ENCODE measurements at regions not wholly inside any gene's neighbourhood (a gene's known extent, or its start where the extent isn't known, plus 50 kb on each side); places are given as distances from the start of the nearest gene placed in this dataset.

DNA sequence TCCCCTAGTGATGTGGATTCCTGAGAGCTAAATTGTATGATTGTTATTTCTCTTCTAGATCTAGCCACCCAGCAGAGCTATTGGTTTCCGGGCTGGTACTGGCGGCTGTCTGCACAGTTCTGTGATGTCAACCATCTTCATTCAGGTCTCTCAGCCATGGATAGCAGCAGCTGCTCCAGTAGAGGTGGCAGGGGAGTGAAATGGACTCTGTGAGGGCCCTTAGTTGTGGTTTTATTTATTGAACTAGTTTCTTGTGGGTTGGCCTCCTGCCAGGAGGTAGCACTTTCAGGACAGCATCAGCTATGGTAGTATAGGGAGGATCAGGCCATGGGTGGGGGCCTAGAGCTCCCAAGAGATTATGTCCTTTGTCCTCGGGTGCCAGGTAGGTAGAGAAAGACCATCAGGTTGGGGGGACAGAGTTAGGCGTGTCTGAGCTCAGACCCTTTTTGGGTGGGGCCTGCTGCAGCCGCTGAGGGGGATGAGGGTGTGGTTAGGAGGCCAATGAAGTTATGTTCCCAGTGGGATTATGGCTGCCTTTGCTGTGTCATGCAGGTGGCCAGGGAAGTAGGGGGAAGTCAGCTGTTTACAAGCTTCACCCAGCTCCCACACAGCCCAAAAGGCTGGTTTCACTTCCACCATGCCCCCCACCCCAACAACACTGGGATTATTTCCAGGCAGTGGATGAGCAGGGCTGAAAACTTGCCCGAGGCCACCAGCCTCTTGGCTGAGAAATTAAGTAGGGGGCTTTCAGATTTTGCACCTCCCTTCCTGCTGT lies 55.1 kb upstream of the RGS4 start:
- DNase-seq (ENCODE audit: low read depth in 2 of 2): no peak

DNA sequence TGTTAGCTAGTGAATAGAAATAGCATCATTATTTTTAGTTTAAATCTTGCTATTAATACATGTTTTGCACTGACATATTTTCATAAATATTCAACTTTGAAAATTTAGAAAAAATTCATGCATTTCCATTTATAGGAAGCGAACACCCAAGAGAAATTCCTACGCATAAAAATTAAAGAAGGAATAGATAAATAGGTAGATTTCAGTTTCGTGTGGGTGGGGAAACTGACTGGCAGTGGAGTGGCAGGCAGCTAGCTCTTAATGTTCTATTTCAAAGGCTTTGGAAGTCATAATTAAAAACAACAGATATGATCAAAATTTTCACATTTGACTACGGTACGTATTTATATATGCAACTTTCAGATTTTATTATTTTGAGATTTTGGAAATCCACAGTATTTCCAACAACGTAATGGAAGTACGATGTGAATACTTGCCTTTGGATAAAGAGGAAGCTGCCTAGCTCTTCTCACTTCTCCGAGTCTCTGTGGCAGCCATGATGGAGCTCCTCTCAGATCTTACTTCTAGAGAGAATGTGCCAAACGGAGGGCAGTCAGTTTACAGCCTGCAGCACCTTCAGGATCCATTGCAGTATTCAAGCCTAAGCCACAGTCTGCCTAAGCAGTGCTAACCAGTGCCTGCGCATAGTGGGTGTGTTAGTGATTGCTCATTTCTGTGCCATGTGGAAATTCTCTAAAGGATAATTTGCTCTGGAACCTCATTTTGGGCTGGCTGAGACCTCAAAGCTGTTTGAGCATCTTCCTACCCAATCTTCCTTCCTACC lies 62.9 kb upstream of the RGS4 start:
- no peak for DNase-seq (ENCODE audit: low read depth in 2 of 2)

DNA sequence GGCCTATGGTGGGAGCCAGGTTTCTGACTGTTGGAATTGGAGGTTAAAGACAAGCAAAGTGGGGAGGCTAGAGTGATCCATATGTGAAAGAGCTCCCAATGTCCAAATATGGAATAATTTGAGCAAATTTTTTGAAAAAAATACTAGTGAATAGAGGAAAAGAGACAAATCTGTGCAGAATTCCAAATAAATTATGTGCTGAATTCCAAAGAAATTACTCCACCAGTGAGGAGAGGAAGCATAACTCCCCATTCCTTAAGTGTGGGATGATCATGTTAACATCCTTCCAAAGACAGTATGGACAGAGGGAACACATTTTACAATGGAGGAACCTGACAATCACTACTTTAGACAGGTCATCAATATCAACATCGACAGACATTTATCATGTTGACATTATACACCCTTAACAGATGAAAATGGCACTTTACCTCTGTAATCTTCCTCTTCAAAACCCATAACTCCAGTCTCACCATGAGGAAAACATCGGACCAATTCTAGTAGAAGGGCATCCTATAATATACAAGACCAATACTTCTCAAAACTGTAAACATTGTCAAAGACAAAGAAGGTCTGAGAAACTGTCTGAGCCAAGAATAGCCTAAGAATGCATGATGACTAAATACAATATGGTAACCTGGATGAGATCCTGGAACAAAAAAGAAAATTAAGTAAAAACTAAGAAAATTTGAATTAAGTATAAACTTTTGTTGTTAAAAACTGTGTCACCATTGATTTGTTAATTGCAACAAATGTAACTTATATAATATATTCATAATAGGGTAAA lies 71.5 kb upstream of the RGS4 start:
- no peak for DNase-seq (ENCODE audit: low read depth in 2 of 2)

DNA sequence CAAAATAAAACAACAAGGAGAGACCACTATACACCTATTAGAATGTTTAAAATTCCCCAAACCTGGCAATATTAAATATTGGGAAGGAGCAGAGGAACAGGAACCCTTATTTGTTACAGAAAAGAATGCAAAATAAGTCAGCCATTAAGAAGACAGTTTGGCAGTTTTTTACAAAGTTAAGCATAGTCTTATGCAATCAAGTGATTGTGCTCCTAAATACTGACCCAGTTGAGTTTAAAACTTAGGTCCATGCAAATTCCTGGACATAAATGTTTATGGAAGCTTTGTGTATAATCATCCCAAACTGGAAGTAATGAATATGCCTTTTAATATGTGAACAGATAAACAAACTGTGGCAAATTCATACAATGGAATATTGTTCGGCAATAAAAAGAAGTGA lies 72.9 kb upstream of the RGS4 start:
- no peak for DNase-seq (ENCODE audit: low read depth in 2 of 2)

DNA sequence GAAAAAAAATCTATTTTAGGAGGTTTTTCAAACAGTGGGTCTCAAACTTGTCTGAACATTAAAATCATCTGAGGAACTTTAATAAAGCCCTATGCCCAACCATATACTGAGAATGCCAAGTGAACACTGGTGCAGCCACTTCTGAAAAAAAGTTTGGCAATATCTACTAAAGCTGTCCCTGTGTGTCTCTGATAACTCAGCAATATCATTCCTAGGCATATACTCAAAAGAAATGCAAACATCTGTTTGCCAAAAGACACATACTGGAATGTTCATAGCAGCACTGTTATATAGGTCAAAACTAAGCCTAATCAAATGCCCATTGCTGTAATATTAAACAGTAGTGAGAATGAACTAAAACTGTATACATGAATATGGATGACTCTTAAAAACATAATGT lies 74.2 kb upstream of the RGS4 start:
- no peak for DNase-seq (ENCODE audit: low read depth in 2 of 2)

DNA sequence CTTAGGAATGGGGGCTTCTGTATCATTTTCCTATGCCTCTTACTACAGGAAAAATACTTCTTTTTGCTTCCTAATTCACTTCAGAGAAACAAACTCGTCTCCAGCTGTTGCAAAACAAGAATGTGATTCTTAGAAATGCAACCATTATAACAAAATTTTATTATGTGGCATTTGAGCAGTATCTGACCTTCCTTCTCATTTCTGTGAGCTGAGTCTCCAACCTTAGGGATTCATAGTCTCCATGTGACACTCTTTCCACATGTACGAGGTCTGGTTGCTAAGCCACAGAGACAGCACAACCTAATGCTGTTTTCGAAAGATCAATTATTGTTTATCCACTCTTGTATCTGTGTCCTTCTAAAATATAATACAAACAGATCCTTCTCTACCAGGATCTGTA lies 75.3 kb upstream of the RGS4 start:
- DNase-seq (ENCODE audit: low read depth in 2 of 2): no peak

DNA sequence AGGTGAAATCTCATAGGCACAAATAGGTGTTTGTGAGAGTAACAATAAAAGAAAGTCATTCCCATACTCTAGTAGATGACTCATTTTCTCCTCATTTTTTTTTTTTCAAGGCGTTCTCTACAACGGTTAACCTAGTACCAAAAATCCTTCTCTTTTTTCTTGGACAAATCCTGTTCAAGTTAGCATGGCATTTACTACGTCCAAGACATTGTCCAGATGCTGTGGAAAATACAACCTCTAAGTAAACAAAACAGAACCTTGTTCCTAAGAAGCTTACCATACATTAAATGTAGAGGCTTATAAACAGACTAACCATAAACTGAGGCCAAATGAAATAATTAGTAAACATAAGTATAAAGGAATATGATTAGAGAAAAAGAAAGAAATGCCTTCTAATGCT lies 76.2 kb upstream of the RGS4 start:
- no peak for DNase-seq (ENCODE audit: low read depth in 2 of 2)

DNA sequence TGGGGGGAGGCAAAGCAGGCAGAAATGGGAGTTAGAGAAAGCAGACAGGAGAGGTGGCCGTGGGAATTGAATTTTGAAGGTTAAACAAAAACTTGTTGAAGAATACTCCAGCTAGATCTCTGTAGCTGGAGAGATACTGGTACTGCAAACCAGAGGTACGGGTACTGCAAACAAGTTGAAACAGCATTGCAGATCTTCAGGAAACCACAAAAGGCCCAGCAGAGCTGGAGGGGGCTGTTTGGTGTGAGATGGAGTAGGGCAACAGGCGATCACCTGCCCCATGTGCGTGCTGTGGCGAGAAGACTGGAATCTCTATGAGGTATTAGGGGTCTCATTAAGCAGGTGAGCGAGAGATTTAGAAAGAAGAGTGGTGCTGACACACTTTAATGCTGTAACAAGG lies 77.7 kb upstream of the RGS4 start:
- DNase-seq (ENCODE audit: low read depth in 2 of 2): no peak

DNA sequence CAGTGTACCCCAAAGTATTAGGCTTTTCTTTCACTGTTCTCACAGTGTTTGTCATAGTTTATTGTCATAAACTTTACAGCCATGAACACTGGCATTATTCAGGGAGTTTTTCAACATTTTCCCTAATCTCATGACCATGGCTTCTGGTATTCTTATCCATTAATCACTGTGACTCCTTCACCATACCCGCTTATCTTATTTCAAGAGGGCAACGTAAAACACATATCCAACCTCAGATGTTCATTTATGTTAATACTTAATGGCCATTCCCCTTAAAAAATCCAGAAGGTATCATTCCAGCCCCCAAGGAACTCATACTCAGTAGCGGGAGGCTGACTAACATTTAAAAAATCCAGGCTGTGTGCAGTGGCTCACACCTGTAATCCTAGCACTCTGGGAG lies 78.5 kb upstream of the RGS4 start:
- DNase-seq (ENCODE audit: low read depth in 2 of 2): no peak

DNA sequence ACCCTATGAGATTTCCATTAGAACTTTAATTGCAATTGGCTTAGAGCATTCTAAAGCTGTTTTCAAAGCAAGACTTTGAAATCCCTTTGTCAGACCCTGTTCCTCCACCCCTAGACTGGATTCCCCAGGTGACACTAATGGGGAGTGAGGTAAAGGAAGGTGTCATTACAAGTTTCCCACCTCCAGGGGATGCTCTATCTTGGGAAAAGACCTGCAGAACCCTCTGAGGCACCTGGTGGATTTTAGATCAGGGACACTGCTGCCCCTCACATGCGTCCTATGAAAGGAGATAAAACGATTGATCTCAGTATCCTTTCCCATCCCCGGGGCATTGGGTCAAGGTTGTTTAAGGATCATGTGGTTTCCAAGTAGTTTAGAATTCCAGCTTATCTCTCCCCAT lies 80.3 kb upstream of the RGS4 start:
- DNase-seq (ENCODE audit: low read depth in 2 of 2): no peak

DNA sequence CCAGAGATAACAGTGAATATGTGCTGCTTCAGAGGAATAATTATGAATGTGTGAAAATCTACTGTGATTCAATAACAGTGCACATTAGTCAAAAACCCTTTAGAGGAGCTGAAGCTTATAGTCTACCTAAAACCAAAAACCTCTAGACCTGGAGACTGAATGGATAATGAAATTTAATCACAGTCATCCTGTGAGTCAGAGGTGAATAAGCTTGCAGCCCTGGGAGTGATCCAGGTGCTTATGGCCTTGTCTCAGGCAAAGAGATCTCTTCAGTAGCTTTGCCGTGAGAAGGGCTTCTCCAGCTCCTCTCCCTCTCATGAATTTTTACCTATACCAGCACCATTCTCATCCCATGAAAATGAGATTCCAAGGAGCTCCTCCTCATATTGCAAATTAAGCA lies 81.3 kb upstream of the RGS4 start:
- no peak for DNase-seq (ENCODE audit: low read depth in 2 of 2)

DNA sequence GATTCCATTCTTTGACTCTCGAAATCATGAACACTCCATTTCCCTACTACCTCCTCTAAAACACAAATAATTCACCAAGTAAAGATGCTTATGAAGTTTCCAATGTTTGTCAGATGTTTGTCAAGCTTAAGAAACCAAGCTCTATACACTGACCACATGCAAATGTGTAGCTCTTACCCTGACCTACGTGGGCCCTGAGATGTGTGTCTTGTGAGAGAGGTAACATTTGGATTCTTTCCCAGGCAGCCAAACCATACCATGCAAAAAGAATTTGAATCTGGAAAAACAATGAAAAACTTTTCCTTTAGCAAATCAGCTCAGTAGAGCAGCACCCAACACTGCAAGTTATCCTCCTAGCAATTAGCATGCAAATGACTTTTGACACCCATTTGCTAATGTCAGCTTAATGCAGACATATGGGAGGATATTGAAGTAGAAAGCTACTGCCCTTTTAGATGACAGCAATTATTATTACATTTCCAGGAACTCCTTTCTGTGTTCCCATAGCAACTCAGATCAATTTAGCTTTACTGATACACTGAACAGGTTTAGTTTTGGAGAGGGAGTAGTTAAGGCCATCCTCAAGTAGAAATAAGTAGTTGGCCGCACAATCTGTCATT lies 83.2 kb upstream of the RGS4 start:
- DNase-seq (ENCODE audit: low read depth in 2 of 2): no peak

DNA sequence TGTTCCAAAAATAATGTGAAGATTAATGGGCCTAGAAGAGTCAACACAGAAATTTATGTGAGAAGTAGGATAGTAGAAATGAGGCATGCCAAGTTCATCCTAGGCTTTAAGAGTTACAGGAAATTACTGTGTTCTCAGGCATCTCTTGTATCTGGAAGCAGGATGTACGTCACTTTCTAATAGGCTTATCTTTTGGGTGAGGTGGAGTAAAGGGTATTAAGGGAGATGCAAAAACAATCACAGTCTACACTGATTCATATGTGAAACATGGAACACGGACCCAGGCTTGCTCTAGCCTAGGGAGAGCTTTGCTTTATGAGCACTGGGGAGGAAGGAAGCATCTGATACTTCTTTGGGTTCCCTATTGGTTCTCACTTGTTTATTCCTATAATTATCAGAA lies 84.5 kb upstream of the RGS4 start:
- DNase-seq (ENCODE audit: low read depth in 2 of 2): no peak

DNA sequence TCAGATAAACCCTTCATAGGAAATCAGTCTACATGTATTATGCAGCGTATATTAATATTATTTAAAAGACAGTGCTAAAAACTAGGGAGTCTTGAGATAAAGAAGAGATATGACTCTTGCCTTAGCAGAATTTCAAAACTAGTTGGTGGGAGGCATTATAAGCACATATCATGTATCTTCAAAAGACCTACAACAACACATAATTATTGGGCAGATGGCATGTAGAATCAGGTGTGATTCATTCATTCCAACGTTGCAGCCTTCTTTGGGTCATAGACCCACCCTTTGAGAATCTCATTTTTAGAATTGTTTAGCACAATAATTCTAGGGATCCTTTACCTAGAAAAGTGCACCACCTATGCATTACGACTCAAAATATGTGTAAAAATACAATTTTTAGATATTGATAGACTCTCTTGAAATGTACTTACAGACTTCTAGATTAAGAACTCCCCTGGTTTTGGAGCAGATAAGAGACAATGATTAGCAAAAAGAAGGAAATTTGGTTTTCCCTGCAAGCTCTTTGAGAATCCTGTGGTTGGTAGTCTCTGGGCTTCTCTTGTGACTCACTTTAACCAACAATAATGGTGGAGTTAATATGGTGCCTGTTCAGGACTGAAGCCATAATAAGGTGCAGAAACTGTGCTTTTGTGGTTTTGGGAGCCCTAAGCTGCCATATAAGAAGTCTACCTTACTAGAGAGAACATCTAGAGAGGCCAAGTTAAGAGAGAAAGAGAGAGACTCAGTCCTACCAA lies 85.3 kb upstream of the RGS4 start:
- DNase-seq (ENCODE audit: low read depth in 2 of 2): no peak

DNA sequence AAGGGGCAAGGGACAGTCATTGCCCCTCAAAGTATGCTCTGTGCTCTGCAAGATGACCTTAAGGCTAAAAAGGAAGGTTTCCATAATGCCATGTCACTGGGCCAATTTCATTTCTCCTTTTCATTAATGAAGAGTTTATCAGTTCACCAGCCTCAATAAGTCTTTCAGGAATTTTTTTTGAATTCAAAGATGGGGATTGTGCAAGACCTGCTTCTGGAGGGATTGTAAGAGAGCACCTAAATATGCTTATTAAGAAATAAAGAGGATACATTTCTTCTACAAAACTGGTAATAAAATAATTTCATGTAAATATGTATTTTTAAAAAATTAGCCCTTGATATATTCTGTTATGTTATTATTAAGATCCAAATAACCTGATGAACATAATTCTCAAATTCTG lies 86.8 kb upstream of the RGS4 start:
- DNase-seq (ENCODE audit: low read depth in 2 of 2): no peak

DNA sequence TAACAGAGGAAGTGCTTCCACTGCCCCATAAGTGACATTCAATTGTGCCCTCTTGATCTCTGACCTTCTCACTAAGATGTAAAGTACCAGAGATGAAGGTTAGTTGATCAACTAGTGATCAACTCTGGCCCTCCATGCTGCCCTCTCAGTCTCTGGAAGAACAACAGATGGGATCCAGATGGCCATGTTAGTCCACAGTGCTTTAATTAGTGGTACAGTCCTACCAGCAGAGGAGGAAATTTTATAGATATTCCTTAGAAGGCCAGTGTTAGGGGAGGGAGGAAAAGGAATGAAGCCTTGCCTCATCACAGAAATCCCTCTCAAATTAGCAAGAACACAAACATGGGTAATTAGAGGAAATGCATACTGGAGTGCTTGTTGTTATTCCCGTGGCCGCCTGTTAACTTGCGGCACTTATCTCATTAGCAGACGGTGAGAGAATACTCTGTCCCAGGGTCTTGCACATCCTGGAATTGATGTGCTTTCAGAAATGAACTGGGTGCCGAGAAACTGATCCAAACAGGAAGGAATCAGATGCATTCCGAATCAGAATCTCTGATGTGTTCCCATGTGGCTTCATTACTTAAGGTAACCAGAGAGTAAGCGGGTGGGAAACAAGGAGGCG lies 91.1 kb upstream of the RGS4 start:
- DNase-seq (ENCODE audit: low read depth in 2 of 2): no peak

DNA sequence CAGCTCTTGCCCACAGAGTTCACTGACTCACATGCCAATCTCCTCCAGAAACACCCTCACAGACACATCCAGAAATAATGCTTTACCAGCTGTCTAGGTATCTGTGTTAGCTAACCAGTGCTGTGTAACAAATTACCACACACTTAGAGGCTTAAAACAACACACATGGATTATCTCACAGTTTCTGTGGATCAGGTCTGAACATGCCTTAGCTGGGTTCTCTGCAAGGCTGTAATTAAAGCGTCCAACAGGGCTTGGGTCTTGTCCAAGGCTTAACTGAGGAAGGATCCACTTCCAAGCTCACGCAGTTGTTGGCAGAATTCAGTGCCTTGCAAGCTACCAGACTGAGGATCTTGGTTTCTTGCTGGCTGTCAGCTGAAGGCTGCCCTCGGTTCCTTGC lies 92.5 kb upstream of the RGS4 start:
- no peak for DNase-seq (ENCODE audit: low read depth in 2 of 2)

DNA sequence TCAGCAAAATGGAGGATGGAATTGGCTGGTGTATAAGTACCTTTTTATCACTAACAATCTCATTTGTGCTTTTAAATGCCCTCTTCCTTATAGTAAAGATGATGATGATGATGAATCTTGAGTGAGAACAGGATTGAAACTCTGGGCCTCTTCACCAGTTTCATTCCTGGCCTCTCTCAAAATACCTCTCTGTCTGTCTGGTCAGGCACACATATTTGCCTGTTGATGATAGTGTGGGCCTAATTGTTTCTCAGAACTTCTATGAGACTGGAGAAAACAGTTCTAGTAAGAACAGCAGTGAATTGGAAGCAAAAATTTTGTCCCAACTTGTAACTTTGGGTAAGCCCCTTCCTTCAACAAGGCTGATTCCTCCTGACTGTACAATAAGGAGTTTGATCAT lies 94.4 kb upstream of the RGS4 start:
- DNase-seq (ENCODE audit: low read depth in 2 of 2): no peak

DNA sequence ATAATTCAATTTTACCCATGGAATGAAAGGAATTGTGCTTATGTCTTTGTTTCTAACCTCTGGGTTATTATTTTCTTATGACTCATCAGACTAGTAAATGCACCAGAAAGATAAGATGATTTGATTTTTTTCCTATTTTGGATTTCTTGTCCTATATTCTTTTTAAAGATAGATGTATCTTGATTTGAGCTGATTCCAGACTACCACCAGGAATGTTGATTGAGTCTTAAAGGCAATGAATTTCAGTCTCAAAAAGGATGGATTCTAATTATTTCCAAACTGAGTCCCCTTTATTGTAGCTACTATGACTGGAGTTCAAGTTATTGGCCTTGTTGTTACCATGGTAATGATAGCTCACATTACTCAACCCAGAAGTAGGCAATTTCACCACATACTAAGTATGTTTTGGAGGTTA lies 95.8 kb upstream of the RGS4 start:
- no peak for DNase-seq (ENCODE audit: low read depth in 2 of 2)

DNA sequence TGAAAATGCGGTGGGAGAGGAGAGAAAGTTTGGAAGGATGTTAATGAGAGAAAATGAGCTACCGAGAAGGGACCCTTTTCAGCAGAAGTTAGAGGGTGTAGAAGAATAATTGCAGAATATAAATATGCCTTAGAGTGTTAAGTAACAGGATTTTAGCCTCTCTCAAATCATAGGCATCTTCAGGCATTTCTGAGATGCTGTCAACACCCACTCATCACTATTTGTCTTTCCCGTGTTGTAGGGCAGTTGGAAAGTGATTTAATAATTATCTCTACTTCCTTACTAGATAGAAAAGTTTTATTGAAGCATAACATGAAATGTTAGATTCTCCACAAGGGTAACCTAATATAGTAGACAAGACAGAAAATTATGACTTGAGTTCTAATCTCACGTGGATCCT lies 96.4 kb upstream of the RGS4 start:
- DNase-seq (ENCODE audit: low read depth in 2 of 2): no peak

DNA sequence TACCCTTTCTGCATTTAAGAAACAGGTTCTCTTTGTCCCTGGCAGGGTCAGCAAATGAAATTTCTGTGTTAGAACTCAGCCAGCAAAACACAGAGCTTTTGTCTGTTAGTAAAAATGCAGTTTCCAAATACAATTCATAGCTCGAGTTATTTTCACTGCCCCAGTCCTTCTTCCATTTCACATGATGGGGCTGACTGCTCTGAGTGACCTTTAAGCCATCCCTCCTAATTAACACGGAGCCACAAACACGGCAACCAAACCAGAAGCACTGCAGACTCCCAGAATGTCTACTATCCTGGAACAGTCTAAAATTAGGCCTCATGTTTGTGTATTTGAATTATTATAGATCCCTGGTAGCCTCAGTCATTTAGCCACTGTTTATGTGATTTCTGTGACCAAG lies 99.1 kb upstream of the RGS4 start:
- DNase-seq (ENCODE audit: low read depth in 2 of 2): no peak
